H54 (cell line): ENCODE measurements at regions not wholly inside any gene's neighbourhood (a gene's known extent, or its start where the extent isn't known, plus 50 kb on each side); places are given as distances from the start of the nearest gene placed in this dataset.
A peak's percentile ranks its signal among the peaks of the same experiment; 100 is the strongest.
"Not testable (repeated sequence)": the region's sequence is repeated elsewhere in the genome, so short reads cannot be mapped to it uniquely, and the experiment has no call there.

Source experiments
- DNase-seq: peaks from one replicate; pipeline ENCODE4 v3.0.0; 2011; ENCODE audit warnings: low spot score, mixed read lengths; ENCODE audit not compliant: insufficient read length
- FAIRE-seq: peaks from 3 replicates; lab custom pipeline; 2011; peaks lifted over from hg19 to GRCh38; lab: Jason Lieb, UNC
- POLR2A ChIP-seq: IDR thresholded peaks from 2 replicates; pipeline ENCODE4 v1.6.1; 2011; ENCODE audit warnings: low read depth, mild to moderate bottlenecking, low read length

- no peak for DNase-seq
- no peak for FAIRE-seq
- no peak for TF ChIP-seq POLR2A
Observed at GRCh38 chr1:178593515-178593914, 80.6 kb downstream of the TEX35 start.

DNA sequence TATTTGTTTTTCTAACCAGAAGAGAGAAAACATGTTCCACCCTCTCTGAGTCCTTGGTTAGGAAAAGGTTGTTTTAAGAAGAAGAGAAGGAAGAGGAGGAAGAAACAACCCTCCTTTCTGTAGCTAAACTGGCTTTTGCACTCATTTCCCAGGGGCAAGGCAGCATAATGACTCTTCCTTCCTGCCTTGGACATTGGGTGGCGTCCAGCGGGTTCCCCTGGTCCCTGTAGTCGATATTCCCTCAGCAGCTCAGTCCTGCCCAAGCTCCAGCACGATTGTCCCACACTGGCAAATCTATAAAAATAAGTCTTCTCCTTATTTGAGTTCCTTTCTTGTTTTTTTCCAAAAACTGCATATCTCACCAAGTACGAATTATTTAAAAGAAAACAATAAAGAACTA, 81.2 kb downstream of the TEX35 start:
- no peak for FAIRE-seq
- DNase-seq: no peak
- no peak for TF ChIP-seq POLR2A

DNA sequence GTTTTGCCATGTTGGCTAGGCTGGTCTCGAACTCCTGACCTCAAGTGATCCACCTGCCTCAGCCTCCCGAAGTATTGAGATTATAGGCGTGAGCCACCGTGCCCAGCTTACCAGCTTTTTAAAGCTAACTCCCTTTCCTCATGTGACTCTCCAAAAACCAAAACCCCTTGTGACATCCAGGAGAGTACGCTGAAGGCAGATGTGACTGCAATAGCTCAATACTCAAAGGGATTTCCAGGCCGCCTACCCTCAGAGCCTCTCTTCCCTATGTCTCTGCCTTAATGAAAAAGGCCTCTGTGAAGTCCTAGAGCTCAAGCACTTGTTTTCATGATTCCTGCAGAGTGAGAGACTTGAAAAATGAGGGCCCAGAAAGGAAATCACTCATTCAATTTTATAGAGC, 82.6 kb downstream of the TEX35 start:
- no peak for FAIRE-seq
- no peak for TF ChIP-seq POLR2A
- DNase-seq: no peak

GRCh38 chr1:178599087-178599486, 86.2 kb downstream of the TEX35 start:
- no peak for TF ChIP-seq POLR2A

GRCh38 chr1:178599745-178600144, 86.8 kb downstream of the TEX35 start:
- DNase-seq (no peak), FAIRE-seq (no peak)
- TF ChIP-seq POLR2A: no peak

More at GRCh38 chr1:178599087-178599486, 86.2 kb downstream of the TEX35 start:
- no peak for FAIRE-seq
- DNase-seq: no peak

GRCh38 chr1:178603926-178604325, 91.0 kb downstream of the TEX35 start:
- DNase-seq: no peak
- TF ChIP-seq POLR2A: no peak
- no peak for FAIRE-seq

- no peak for FAIRE-seq
- no peak for TF ChIP-seq POLR2A
- no peak for DNase-seq
Observed at GRCh38 chr1:178606839-178607238, 93.9 kb downstream of the TEX35 start.

GRCh38 chr1:178607718-178608408, 95.0 kb downstream of the TEX35 start:
- DNase-seq: no peak
- no peak for TF ChIP-seq POLR2A
- no peak for FAIRE-seq

- FAIRE-seq (no peak), DNase-seq (no peak)
- TF ChIP-seq POLR2A: no peak
Observed at GRCh38 chr1:178609015-178609414, 96.1 kb downstream of the TEX35 start.

DNA sequence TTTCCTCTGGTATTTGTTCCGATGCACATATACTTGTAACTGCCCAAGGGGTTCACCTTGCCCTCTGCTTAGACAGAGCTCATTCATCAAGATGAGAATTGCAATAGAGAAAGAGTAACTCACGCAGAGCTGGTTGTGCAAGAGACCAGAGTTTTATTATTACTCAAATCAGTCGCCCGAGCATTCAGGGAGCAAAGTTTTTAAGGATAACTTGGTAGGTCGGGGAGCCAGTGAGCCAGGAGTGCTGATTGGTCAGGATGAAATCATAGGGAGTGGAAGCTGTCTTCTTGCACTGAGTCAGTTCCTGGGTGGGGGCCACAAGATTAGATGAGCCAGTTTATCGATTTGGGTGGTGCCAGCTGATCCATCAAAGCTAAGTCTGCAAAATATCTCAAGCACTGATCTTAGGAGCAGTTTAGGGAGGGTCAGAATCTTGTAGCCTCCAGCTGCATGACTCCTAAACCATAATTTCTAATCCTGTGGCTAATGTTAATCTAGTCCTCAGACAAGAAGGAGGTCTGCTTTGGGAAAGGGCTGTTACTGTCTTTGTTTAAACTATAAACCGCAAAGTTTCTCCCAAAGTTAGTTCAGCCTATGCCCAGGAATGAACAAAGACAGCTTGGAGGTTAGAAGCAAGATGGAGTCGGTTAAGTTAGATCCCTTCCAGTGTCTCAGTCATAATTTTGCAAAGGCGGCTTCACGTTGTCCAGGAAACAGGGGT, 97.9 kb downstream of the TEX35 start:
- FAIRE-seq: peak; percentile 76
- not testable (repeated sequence) for DNase-seq

GRCh38 chr1:178612261-178612660, 99.4 kb downstream of the TEX35 start:
- FAIRE-seq (no peak), DNase-seq (no peak)
- no peak for TF ChIP-seq POLR2A

- no peak for FAIRE-seq
- DNase-seq: no peak
- TF ChIP-seq POLR2A: no peak
Observed at GRCh38 chr1:178613271-178613945, 100.5 kb downstream of the TEX35 start.

DNA sequence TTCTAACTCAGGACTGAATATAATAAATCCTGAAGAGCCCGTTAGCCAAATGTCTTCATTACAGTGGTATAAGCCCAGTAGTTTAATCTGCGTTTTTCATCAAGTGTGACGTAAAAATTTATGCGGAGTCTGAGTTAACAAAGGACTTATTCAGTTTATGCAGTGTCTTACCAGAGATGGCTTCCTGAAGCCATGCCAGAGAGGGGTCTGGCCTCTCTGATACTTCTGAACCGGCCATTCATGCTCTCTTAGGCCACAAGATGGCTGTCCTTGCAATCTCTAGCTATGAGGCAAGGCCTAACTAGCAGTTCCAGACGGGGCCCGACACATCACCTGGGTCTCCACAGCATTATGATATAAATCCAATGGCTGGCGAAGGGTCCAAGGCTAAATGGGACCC, 101.4 kb downstream of the TEX35 start:
- FAIRE-seq (no peak), DNase-seq (no peak)
- TF ChIP-seq POLR2A: no peak
